ENCODE measurements at regions not wholly inside any gene's neighbourhood (a gene's known extent, or its start where the extent isn't known, plus 50 kb on each side); places are given as distances from the start of the nearest gene placed in this dataset.

DNA sequence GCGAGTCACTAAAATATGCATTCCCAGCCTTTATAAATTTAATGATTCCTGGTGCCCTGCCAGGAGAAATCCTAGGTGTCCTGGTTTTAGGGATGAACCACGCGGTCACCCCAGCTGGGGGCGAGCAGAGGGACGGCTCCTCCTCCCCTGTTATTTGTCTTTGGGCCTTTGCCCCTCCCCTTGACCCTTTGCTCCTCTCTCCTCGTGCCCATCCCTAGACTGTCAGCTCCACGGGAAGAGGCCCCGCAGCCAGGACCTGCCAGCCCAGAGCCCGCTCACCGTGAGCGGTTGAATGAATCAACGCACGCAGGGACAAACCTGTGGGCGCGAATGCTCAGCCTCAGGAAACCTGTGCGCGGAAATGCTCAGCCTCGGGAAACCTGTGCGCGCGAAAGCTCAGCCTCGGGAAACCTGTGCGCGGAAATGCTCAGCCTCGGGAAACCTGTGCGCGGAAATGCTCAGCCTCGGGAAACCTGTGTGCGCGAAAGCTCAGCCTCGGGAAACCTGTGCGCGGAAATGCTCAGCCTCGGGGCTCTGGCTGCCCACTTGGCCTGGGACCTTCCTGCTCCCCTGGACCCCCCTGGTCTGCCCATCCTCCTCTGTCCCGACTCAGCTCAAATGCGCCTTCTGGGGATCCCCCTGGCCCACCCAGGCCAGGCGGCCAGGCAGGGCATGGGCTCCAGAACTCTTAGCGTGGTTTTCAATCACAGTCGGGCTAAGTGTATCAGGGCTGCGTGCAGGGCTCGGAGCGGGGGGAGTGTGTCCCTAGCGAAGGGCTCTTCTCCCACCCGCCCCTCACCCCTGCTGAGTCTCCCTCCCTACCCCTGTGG lies 140.5 kb upstream of the COL5A1 start:
- TF ChIP-seq CTCF (IDR thresholded peaks at IDR 0.05) (no peak), POLR2A (IDR thresholded peaks at IDR 0.05) (no peak)
